ENCODE measurements at regions not wholly inside any gene's neighbourhood (a gene's known extent, or its start where the extent isn't known, plus 50 kb on each side); places are given as distances from the start of the nearest gene placed in this dataset.
A peak's percentile ranks its signal among the peaks of the same experiment; 100 is the strongest.

GRCh38 chr4:52288212-52288855 is 237.2 kb downstream of the SPATA18 start:
- no peak for DNase-seq

DNA sequence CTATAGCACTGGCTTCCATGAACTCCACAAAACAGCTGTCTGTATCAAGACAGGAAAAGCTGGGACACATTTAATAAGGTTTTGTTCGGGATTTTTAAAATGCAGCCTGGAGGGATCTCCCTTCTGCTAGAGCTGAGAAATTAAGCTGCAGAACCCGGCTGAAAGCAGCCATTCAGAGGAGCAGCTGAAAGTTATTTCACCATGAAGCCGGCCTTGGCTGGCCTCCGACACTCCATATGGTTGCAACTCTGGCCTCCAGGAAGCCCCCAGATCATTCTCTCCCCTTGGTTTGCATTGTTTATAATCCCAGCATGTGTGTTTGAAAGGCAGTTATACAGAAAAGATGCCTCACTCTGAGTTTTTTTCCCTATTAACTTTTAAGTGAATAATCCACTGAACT is 239.4 kb downstream of the SPATA18 start:
- DNase-seq: no peak

DNA sequence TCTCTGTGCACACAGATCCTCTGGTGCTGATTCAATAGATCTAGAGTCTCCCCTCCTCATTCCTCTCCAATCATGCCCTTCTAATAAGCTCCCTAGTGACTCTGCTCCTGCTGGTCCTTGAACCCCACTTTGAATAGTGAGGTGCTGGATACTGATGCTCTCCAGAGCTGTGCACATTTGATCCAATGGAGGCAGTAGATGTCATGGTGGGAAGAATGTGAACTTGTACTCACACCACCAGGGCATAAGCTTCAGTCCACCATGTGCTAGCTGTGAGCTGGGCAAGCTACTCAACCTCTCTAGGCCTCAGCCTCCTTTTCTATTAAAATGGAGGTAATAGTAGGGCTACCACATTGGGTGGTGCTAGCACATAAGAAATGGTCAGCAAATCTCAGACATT is 241.1 kb downstream of the SPATA18 start:
- DNase-seq: no peak

DNA sequence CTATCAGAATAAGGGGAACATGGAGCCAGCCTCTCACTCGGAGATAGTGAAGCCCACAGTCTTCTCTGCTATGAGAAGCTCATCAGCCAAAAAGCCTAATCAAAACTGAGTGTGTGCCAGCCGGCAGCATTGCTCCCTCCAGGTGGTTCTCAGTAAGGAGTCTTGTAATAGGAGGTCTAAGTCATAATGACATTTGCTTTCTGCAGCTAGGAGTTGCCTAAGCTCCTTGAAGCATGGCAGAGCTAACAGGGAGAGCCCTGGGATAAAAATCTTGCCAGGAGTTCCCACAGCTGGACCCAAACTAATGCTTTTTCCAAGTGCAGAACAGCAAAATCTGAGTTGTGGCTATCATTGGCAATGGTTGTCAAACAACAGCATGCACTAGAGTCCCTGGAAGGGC is 245.2 kb downstream of the SPATA18 start:
- no peak for DNase-seq

- DNase-seq: peak; percentile 81
Observed at GRCh38 chr4:52298444-52298843, 247.3 kb downstream of the SPATA18 start.

DNA sequence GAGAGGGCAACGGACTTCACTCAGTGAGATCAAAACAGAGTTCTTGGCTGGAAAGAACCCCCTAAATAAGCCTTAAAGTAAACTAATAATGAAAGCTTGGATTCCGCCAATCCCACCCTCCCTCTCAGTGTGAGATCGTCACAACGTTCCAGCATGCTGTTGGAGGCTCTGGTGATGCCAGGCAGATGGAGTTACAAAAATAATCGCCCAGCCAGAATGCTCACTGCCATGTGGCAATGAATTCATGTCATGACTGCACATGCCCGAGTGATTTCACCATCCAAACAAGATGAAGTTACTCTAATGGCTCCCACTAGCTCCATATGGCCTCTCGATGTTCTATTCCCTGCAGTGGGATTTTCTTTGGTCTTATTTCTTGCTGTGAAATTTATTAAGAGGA is 248.0 kb downstream of the SPATA18 start:
- DNase-seq: peak; percentile 64

GRCh38 chr4:52311464-52312125 is 260.5 kb downstream of the SPATA18 start:
- no peak for DNase-seq

DNA sequence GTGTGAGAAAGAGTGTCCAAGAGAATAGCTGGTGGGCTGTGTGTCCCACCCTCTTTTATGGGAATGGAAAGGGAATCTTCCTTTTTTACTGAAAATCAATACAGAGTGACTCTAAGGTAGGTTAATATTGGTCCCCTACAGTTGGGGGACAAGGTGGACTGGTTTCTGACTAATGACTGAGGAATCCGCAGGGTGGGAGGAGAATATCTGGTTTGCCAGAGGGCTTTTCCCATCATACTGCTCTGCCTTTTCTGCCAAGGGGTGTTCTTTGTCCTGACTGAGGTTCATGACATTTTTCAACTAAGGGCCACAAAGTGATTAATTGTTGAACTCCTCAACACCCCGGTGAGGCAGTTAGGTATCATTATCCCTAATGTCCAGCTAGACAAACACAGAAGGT is 261.6 kb downstream of the SPATA18 start:
- DNase-seq: no peak

DNA sequence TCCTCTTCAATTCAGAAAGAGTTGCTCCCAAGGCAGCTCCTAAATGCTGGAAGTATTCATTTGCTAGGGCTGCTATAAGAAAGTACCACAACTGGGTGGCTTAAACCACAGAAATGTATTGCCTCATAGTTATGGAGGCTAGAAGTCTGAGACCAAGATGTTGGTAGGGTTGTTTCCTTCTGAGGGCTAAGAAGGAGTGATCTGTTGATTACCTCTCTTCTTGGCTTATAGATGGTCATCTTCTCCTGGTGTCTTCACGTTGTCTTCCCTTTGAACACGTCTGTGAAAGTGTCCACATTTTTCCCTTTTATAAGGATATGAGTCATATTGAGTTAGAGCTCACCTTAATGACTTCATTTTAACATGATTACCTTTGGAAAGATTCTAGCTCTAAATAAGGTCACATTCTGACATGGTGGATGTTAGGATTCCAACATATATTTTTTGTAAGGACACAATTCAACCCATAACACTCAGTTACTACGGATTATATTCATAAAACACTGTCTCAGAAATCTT is 266.3 kb downstream of the SPATA18 start:
- DNase-seq: no peak

- DNase-seq: no peak
Observed at GRCh38 chr4:52317981-52318380, 266.9 kb downstream of the SPATA18 start.

- no peak for DNase-seq
Observed at GRCh38 chr4:52329894-52330293, 278.8 kb downstream of the SPATA18 start.

DNA sequence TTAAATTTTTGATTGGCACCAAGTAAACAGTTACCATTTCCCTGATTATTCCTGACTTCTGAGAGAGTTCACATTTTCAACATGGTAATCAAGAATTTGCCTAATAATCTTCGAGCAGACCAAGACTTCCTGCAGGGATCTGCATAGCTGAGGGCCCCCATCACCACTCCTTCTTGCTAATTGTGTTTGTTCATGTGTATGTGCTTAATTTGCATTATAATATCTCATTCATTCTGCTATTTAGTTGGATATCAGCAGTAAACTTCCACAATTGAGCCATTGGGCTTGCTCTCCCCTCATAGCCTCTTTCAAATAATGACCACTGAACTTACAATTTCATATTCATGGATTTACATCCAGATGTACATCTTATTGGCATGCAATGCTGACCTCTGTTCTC is 292.5 kb downstream of the SPATA18 start:
- DNase-seq: no peak

GRCh38 chr4:52350926-52351325 is 299.8 kb downstream of the SPATA18 start:
- DNase-seq: no peak

DNA sequence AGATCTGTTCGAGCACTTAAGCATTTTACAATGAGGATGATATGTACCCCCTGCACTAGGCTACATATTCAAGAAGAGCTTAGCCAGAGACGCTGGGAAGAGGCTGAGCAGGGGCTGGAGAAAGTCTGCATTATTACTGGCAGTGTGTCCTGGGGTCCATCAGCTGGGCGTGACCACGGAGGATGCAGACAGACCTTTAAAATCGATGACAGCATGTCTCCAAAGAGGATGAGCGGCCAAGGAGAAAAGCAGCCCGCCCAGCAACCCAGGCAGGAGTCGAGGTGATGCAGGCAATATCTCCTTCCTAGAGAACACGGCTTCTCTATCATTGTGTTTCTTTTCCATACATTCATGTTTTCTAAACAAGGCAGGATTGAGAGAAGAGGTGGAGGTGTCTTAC is 300.7 kb downstream of the USP46 start:
- DNase-seq: no peak

- no peak for DNase-seq
Observed at GRCh38 chr4:52358883-52359321, 300.2 kb downstream of the USP46 start.

DNA sequence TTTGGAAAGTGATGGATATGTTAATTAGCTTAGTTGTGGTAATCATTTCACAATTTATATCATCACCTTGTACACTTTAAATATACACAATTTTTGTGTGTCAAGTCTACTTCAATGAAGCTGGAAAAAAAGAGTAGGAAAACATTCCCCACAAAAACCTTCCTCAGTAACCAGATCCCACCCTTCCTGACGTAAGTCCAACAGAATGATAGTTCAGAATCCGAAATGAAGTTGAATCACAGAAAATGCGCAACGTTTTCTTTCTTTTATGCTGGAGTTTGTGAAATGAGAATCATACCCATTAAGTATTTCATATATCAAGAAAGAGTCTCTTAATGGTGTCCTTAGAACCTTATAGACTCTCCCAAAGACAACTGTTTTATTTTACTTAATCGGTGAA is 292.9 kb downstream of the USP46 start:
- no peak for DNase-seq

- no peak for DNase-seq
Observed at GRCh38 chr4:52366621-52367020, 292.5 kb downstream of the USP46 start.

DNA sequence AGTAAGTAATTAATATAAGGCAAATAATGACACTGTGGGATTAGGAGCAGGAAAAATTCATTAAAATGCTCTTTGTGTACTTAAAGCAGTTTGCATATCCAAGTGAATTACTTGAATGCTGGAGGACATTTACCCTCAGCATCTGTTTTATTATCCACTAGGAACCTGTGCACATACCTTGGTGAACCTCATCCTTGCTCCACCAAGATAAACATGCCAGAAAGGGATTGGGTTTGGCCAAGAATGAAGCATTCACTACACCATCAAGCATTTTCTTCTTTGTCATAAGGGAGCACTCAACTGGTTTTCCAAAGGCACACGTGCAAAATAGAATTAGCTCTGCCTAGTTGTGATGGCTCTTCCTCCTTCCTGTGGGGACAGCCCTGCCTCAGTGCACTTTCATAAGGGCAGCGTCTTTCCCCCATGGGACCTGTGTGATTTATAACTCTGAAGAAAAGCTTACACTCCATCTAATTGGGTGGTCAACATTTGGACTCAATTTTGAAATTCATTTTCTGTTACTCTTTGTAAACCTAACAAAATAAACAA is 291.7 kb downstream of the USP46 start:
- DNase-seq: no peak

DNA sequence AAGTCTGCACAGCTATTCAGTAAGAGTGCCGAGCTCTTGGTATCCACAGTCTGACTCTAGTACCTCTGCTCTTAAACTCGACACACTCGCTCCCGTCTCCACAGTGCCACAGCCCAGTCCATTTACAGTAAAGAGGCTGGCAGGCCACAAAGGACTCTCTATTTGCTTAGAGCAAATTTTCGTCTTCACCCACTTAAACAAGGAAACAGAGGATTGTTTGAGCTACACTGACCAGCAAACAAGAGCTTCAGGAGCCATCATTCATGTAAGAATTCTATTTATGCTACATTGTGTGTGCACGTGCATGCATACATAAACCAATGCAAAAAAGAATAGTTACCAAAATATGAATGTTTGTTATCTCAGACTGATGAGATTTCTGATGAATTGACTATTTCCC is 290.2 kb downstream of the USP46 start:
- no peak for DNase-seq

- DNase-seq: no peak
Observed at GRCh38 chr4:52369649-52370048, 289.5 kb downstream of the USP46 start.

GRCh38 chr4:52370576-52370975 is 288.5 kb downstream of the USP46 start:
- DNase-seq: no peak

DNA sequence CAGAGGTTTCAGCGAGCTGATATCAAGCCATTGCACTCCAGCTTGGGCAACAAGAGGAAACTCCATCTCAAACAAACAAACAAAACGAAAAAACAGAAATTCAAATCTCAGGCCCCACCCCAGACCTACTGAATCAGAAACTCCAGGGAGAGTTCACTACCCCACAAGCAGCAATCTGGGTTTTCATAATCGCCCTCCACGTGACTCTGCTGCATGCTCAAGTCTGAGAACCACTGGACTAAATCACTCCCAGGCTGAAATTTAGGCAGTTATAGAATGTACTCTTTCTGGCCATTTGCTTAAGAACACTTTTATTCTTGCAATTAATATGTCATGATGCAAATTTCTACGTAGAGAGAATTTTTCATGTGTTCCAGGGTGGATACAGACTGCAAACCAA is 287.3 kb downstream of the USP46 start:
- no peak for DNase-seq

DNA sequence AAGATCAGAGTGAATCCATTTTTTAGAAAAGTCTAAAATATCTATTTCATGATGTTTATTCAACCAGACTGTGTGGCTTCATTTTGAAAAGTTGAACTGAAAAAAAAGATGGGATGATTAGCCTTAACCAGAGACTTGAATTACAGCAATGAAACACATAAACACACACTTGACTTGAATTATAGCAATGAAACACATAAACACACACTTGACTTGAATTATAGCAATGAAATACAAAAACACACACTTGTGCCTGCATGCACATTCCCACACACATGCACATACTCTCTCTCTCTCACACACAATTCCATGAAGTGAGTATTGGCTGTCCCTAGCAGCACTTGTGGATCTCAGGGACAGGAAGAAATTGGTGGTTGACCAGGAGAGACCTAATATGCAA is 286.8 kb downstream of the USP46 start:
- no peak for DNase-seq

GRCh38 chr4:52372747-52373146 is 286.4 kb downstream of the USP46 start:
- no peak for DNase-seq
